ENCODE measurements at regions not wholly inside any gene's neighbourhood (a gene's known extent, or its start where the extent isn't known, plus 50 kb on each side); places are given as distances from the start of the nearest gene placed in this dataset.
A peak's percentile ranks its signal among the peaks of the same experiment; 100 is the strongest.

GRCh38 chr12:91918431-91918830 lies 227.2 kb downstream of the BTG1 start:
- CTCF ChIA-PET, result no interaction called here
- H3K9me3 Mint-ChIP-seq, result peaks cover 0 to 3% (median 3%) of the 10 kb centered on the region in 3 donors
- Histone ChIP-seq H3K4me3 (ENCODE audit: control insufficient read depth in 1 of 2, extremely low read depth in 1 of 2, low read length in 1 of 2) (no peak overlapping the region), H3K4me1 (ENCODE audit: control insufficient read depth in 1 of 2, extremely low read depth in 1 of 2, insufficient read depth in 2 of 2, low read length in 2 of 2) (peaks cover 0 to 4% of the 10 kb centered on the region in 2 experiments), H3K9me3 (no peaks in the 10 kb centered on the region), H3K36me3 (ENCODE audit: control insufficient read depth in 2 of 2, extremely low read depth in 1 of 2, insufficient read depth in 1 of 2, low read length in 1 of 2) (no peaks in the 10 kb centered on the region), H3K27ac (ENCODE audit: low read length) (no peak overlapping the region), H3K27me3 (replicated peaks in 1 of 2; ENCODE audit: control insufficient read depth in 2 of 2, extremely low read depth in 1 of 2, insufficient read depth in 2 of 2, low read length in 1 of 2) (no peaks in the 10 kb centered on the region)
- DNase-seq (no peak), ATAC-seq (replicated peaks in 1 of 4) (no peak)
- no peaks in the 10 kb centered on the region for H3K27me3 Mint-ChIP-seq
- H3K4me1 Mint-ChIP-seq, result peaks cover 32 to 37% (median 35%) of the 10 kb centered on the region in 3 donors
- 100% methylated on average over 1 of the region's 4 CpGs for WGBS (ENCODE audit: insufficient coverage)
- H3K27ac Mint-ChIP-seq, result no peak overlapping the region
- POLR2A ChIA-PET, result interaction anchor here in 1 of 2 donors (0.6 kb wide), 1 partner anchor 18 kb away, joined by 4 read pairs; no protein-coding TSS in a partner anchor
- peaks cover 4% of the 10 kb centered on the region for H3K36me3 Mint-ChIP-seq
- H3K4me3 Mint-ChIP-seq, result no peak overlapping the region

- POLR2A ChIA-PET, result interaction anchor here (0.6 kb wide), 3 partner anchors 85 to 126 kb away, joined by 3 to 6 read pairs (median 4); no protein-coding TSS in a partner anchor
- ATAC-seq (replicated peaks in 1 of 4) (no peak), DNase-seq (no peak)
- Histone ChIP-seq H3K36me3 (ENCODE audit: control insufficient read depth in 2 of 2, extremely low read depth in 1 of 2, insufficient read depth in 1 of 2, low read length in 1 of 2) (no peaks in the 10 kb centered on the region), H3K4me3 (ENCODE audit: control insufficient read depth in 1 of 2, extremely low read depth in 1 of 2, low read length in 1 of 2) (no peak overlapping the region), H3K27ac (ENCODE audit: low read length) (no peak overlapping the region), H3K27me3 (replicated peaks in 1 of 2; ENCODE audit: control insufficient read depth in 2 of 2, extremely low read depth in 1 of 2, insufficient read depth in 2 of 2, low read length in 1 of 2) (no peaks in the 10 kb centered on the region), H3K9me3 (no peaks in the 10 kb centered on the region), H3K4me1 (ENCODE audit: control insufficient read depth in 1 of 2, extremely low read depth in 1 of 2, insufficient read depth in 2 of 2, low read length in 2 of 2) (no peaks in the 10 kb centered on the region)
- H3K27ac Mint-ChIP-seq, result no peak overlapping the region
- H3K27me3 Mint-ChIP-seq, result no peaks in the 10 kb centered on the region
- H3K36me3 Mint-ChIP-seq, result no peaks in the 10 kb centered on the region
- H3K4me1 Mint-ChIP-seq, result peaks cover 23 to 39% (median 31%) of the 10 kb centered on the region in 3 donors
- H3K9me3 Mint-ChIP-seq, result peaks cover 3 to 5% (median 3%) of the 10 kb centered on the region in 3 donors
- WGBS (ENCODE audit: insufficient coverage), result 96% methylated on average over 2 of the region's 2 CpGs
- CTCF ChIA-PET, result interaction anchor here in 1 of 2 donors (1.1 kb wide), 1 partner anchor 28 kb away, joined by 4 read pairs; no protein-coding TSS in a partner anchor
- H3K4me3 Mint-ChIP-seq, result no peak overlapping the region
These were observed 230.9 kb downstream of the BTG1 start for GRCh38 chr12:91914701-91915100.

- no peak overlapping the region for H3K4me3 Mint-ChIP-seq
- H3K9me3 Mint-ChIP-seq, result peaks cover 3 to 6% (median 3%) of the 10 kb centered on the region in 3 donors
- H3K4me1 Mint-ChIP-seq, result peaks cover 23 to 42% (median 29%) of the 10 kb centered on the region in 3 donors
- H3K36me3 Mint-ChIP-seq, result no peaks in the 10 kb centered on the region
- no peaks in the 10 kb centered on the region for H3K27me3 Mint-ChIP-seq
- H3K27ac Mint-ChIP-seq, result peak overlapping the region in 1 of 2 donors; percentile 8
- no peaks in the 10 kb centered on the region for H3K9me3 ChIP-seq
- H3K4me3 ChIP-seq (ENCODE audit: control insufficient read depth in 1 of 2, extremely low read depth in 1 of 2, low read length in 1 of 2), result no peak overlapping the region
- no peaks in the 10 kb centered on the region for H3K27me3 ChIP-seq (replicated peaks in 1 of 2; ENCODE audit: control insufficient read depth in 2 of 2, extremely low read depth in 1 of 2, insufficient read depth in 2 of 2, low read length in 1 of 2)
- DNase-seq, result no peak
- H3K36me3 ChIP-seq (ENCODE audit: control insufficient read depth in 2 of 2, extremely low read depth in 1 of 2, insufficient read depth in 1 of 2, low read length in 1 of 2), result no peaks in the 10 kb centered on the region
- no peak overlapping the region for H3K27ac ChIP-seq (ENCODE audit: low read length)
- H3K4me1 ChIP-seq (ENCODE audit: control insufficient read depth in 1 of 2, extremely low read depth in 1 of 2, insufficient read depth in 2 of 2, low read length in 2 of 2), result no peaks in the 10 kb centered on the region
- WGBS (ENCODE audit: insufficient coverage), result 83% methylated on average over 1 of the region's 4 CpGs
- ATAC-seq (replicated peaks in 1 of 4), result no peak
- POLR2A ChIA-PET, result no interaction called here
- CTCF ChIA-PET, result interaction anchor here in 1 of 2 donors (1.1 kb wide), 1 partner anchor 29 kb away, joined by 4 read pairs; no protein-coding TSS in a partner anchor
These were observed 232.0 kb downstream of the BTG1 start for GRCh38 chr12:91913651-91914050.

- Mint-ChIP-seq H3K27me3 (no peaks in the 10 kb centered on the region), H3K9me3 (peaks cover 5 to 9% (median 8%) of the 10 kb centered on the region in 3 donors), H3K4me3 (no peak overlapping the region), H3K36me3 (no peaks in the 10 kb centered on the region), H3K27ac (peak overlapping the region in 1 of 2 donors; percentile 8), H3K4me1 (peaks cover 19 to 43% (median 25%) of the 10 kb centered on the region in 3 donors)
- Histone ChIP-seq H3K36me3 (ENCODE audit: control insufficient read depth in 2 of 2, extremely low read depth in 1 of 2, insufficient read depth in 1 of 2, low read length in 1 of 2) (no peaks in the 10 kb centered on the region), H3K4me1 (ENCODE audit: control insufficient read depth in 1 of 2, extremely low read depth in 1 of 2, insufficient read depth in 2 of 2, low read length in 2 of 2) (no peaks in the 10 kb centered on the region), H3K27ac (ENCODE audit: low read length) (no peak overlapping the region), H3K4me3 (ENCODE audit: control insufficient read depth in 1 of 2, extremely low read depth in 1 of 2, low read length in 1 of 2) (no peak overlapping the region), H3K27me3 (replicated peaks in 1 of 2; ENCODE audit: control insufficient read depth in 2 of 2, extremely low read depth in 1 of 2, insufficient read depth in 2 of 2, low read length in 1 of 2) (no peaks in the 10 kb centered on the region), H3K9me3 (no peaks in the 10 kb centered on the region)
- CTCF ChIA-PET, result no interaction called here
- no peak for ATAC-seq (replicated peaks in 1 of 4)
- no peak for DNase-seq
- POLR2A ChIA-PET, result interaction anchor here in 1 of 2 donors (0.8 kb wide), 1 partner anchor 174 kb away, joined by 6 read pairs; no protein-coding TSS in a partner anchor
These were observed 232.5 kb downstream of the BTG1 start for GRCh38 chr12:91913124-91913523.

- no peaks in the 10 kb centered on the region for H3K9me3 ChIP-seq
- H3K4me3 Mint-ChIP-seq, result no peak overlapping the region
- no peak overlapping the region for H3K4me3 ChIP-seq (ENCODE audit: control insufficient read depth in 1 of 2, extremely low read depth in 1 of 2, low read length in 1 of 2)
- CTCF ChIA-PET, result no interaction called here
- no peak for ATAC-seq (replicated peaks in 1 of 4)
- peaks cover 9 to 11% (median 9%) of the 10 kb centered on the region in 3 donors for H3K9me3 Mint-ChIP-seq
- no CpG with 5 or more reads among the region's 1 CpG for WGBS (ENCODE audit: insufficient coverage)
- H3K36me3 ChIP-seq (ENCODE audit: control insufficient read depth in 2 of 2, extremely low read depth in 1 of 2, insufficient read depth in 1 of 2, low read length in 1 of 2), result no peaks in the 10 kb centered on the region
- no peaks in the 10 kb centered on the region for H3K36me3 Mint-ChIP-seq
- H3K27ac ChIP-seq (ENCODE audit: low read length), result no peak overlapping the region
- H3K4me1 Mint-ChIP-seq, result peaks cover 17 to 38% (median 26%) of the 10 kb centered on the region in 3 donors
- H3K4me1 ChIP-seq (ENCODE audit: control insufficient read depth in 1 of 2, extremely low read depth in 1 of 2, insufficient read depth in 2 of 2, low read length in 2 of 2), result no peaks in the 10 kb centered on the region
- POLR2A ChIA-PET, result interaction anchor here (0.6 to 0.8 kb wide), 2 partner anchors 18 to 175 kb away, joined by 3 to 6 read pairs; no protein-coding TSS in a partner anchor
- no peak overlapping the region for H3K27ac Mint-ChIP-seq
- no peak for DNase-seq
- H3K27me3 Mint-ChIP-seq, result no peaks in the 10 kb centered on the region
- no peaks in the 10 kb centered on the region for H3K27me3 ChIP-seq (replicated peaks in 1 of 2; ENCODE audit: control insufficient read depth in 2 of 2, extremely low read depth in 1 of 2, insufficient read depth in 2 of 2, low read length in 1 of 2)
These were observed 233.5 kb downstream of the BTG1 start for GRCh38 chr12:91912178-91912577.

GRCh38 chr12:91910871-91911388 lies 234.7 kb downstream of the BTG1 start:
- ChIA-PET POLR2A (no interaction called here), CTCF (interaction anchor here (0.6 to 0.8 kb wide), 2 partner anchors 186 to 213 kb away, joined by 3 to 4 read pairs; no protein-coding TSS in a partner anchor)
- H3K36me3 ChIP-seq (ENCODE audit: control insufficient read depth in 2 of 2, extremely low read depth in 1 of 2, insufficient read depth in 1 of 2, low read length in 1 of 2), result no peaks in the 10 kb centered on the region
- no peaks in the 10 kb centered on the region for H3K36me3 Mint-ChIP-seq
- DNase-seq, result peak in 1 of 35 experiments; percentile 25
- no peaks in the 10 kb centered on the region for H3K27me3 ChIP-seq (replicated peaks in 1 of 2; ENCODE audit: control insufficient read depth in 2 of 2, extremely low read depth in 1 of 2, insufficient read depth in 2 of 2, low read length in 1 of 2)
- no peak overlapping the region for H3K4me3 Mint-ChIP-seq
- H3K27me3 Mint-ChIP-seq, result no peaks in the 10 kb centered on the region
- H3K27ac Mint-ChIP-seq, result peak overlapping the region in 1 of 2 donors; percentile 53
- peaks cover 17 to 38% (median 26%) of the 10 kb centered on the region in 3 donors for H3K4me1 Mint-ChIP-seq
- no peak overlapping the region for H3K4me3 ChIP-seq (ENCODE audit: control insufficient read depth in 1 of 2, extremely low read depth in 1 of 2, low read length in 1 of 2)
- WGBS (ENCODE audit: insufficient coverage), result no CpG with 5 or more reads among the region's 1 CpG
- no peaks in the 10 kb centered on the region for H3K4me1 ChIP-seq (ENCODE audit: control insufficient read depth in 1 of 2, extremely low read depth in 1 of 2, insufficient read depth in 2 of 2, low read length in 2 of 2)
- H3K9me3 Mint-ChIP-seq, result peaks cover 6 to 13% (median 9%) of the 10 kb centered on the region in 3 donors
- H3K9me3 ChIP-seq, result no peaks in the 10 kb centered on the region
- H3K27ac ChIP-seq (ENCODE audit: low read length), result no peak overlapping the region
- ATAC-seq (replicated peaks in 1 of 4), result peak in 3 of 4 experiments; percentile 45 to 53 (median 46)

Measured in T-cell (primary cell).